Fibroblast of peridontal ligament (primary cell): ENCODE measurements at regions not wholly inside any gene's neighbourhood (a gene's known extent, or its start where the extent isn't known, plus 50 kb on each side); places are given as distances from the start of the nearest gene placed in this dataset.

ENCODE experiments used
- DNase-seq: peaks from one replicate; pipeline ENCODE4 v3.0.0-alpha.2; 2010; ENCODE audit errors: extremely low read depth

DNA sequence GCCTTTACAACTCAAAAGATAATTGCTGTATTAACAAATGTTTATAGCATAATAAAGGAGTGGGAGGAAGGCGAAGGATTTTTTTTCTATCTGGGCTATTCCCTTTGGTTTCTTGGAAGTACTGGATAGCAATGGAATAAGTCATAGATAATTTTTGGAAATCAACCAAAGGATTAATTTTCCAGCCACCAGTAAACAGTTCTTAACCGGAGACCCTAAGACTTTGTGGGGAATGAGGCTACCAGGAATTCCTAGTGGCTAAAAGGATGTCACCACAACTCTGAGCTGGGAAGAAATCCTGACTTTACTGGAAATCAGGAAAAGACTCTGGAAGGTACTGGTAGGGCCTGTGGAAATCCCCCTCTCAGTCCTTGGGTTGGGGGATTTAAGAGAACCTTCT, 138.4 kb upstream of the RARB start:
- DNase-seq, result no peak

DNA sequence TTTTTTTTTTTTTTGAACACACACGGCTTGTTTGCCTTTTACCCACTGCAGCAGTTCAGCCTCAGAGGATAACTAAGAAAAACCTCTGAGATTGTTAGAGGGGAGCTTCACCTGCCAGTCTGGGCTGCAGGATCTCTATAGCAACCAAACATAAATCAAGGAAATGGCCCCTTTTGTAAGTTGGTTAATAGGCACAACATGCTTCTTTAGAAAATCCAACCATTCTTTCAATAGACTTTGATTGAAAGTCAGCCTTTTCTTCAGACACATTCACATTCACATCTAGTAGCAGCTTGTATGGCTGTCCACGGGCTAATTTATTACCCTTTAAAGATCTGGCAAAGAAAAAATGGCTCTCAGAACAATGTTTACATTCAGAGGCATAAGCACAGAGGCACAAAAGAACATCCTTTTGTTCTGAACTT, 136.6 kb upstream of the RARB start:
- no peak for DNase-seq

DNA sequence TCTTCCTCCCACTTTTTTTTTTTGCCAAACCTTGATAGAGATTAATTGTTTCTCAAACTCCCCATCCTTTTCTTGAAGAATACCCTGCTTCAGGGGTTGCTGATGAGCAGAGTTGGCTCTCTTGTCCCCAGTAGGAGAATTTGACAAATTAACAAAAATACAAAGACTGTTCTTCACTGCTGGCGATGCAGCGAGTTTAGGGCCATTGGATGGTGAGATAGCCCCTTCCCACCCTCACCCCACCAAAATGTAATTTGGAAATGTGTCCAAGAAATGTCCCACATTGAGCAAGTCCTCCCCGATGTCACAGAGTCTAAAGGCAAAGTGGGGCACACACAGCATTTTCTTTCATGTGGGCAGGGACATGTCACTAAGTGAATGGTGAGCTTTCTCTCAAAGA, 136.0 kb upstream of the RARB start:
- DNase-seq, result no peak

DNA sequence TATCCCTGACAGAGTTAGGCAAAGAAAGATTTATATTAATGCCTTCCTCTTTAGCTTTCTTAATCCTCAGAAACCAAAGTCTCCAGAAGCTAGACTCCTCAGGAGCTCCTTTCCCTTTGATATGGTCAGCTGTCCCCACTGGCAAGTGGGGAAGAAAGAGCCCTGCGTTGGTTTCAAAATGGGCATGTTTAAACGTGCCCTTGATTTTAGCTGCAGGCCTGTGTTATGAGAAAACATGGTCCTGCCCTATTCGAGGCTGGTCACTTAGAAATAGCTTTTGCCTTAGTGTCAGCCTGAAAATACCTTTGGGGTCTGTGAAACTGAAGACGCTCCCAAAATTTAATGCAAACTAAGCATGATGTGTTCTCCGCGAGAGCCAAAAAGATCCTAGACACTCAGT, 135.5 kb upstream of the RARB start:
- no peak for DNase-seq

GRCh38 chr3:25293736-25294135, 134.3 kb upstream of the RARB start:
- no peak for DNase-seq

GRCh38 chr3:25294169-25294805, 133.8 kb upstream of the RARB start:
- no peak for DNase-seq

DNA sequence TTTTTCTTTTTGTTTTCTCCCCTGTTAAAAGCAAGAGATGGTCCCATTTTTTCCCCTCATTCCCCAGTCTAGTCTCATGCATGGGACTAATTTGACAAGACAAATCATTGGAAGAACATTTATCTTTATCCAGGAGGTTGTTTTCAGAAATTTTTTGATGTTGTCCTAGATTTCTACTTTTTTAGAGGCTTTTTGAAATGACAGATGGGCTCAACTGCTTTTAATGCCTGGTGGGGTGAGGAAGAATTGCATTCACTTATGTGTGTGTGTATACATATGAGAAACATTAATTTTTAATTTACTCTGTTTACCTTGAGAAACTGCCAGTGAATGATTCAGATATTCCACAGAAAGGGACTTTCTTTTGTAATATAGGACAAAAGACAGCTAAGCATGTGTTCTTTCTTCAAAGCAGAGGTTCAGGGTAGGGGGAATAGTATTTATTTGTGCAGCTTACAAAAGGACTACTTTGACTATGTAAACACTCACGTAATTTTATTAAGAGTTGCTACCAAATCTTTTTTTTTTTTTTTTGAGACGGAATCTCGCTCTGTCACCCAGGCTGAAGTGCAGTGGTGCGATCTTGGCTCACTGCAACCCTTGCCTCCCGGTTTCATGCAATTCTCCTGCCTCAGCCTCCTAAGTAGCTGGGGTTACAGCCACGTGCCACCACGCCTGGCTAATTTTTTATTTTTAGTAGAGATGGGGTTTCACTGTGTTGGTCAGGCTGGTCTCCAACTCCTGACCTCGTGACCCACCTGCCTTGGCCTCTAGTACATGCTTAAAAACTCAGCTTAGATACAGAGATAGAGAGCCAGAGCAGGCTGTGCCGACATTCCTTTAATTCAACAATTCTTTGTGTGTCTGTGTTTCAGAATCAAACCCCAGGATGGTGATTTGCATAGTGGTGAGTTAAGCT, 130.1 kb upstream of the RARB start:
- DNase-seq, result peak; percentile 7

DNA sequence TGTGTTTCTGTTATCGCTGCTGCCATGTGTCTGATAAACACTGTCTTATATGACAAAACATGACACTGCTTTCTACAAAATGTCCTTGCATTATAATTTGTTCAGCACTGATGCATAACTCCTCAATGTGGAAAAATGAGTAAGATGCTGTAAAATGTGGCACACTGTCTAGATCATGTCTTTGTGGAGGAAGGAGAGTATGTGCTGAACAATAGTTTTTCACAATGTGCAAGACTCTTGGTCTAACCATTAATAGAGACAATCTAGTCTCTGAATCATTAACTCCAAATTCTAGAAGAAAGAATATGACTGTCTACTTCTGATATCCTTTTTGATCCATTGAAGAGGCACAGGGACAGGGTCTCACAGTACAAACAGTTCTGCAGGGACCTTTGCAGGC, 127.9 kb upstream of the RARB start:
- DNase-seq, result no peak

DNA sequence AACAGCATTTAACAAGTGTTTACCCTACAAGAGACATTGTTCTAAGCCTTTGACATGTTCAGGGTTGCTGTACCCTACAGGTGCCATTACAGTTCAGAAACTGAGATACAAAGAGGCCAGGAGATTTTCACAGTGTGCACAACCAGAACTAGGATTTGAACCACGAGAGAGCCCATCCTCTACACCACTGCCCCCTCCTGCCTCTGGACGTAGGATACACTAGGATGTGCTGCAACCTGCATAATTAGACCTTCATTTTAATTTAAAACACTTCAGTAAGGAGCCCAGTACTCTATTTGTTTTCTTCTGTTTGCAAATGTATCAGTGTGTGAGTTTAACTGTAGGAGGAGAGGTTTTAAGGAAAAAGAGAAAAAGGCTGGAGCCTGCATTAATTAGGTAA, 123.1 kb upstream of the RARB start:
- DNase-seq, result no peak

DNA sequence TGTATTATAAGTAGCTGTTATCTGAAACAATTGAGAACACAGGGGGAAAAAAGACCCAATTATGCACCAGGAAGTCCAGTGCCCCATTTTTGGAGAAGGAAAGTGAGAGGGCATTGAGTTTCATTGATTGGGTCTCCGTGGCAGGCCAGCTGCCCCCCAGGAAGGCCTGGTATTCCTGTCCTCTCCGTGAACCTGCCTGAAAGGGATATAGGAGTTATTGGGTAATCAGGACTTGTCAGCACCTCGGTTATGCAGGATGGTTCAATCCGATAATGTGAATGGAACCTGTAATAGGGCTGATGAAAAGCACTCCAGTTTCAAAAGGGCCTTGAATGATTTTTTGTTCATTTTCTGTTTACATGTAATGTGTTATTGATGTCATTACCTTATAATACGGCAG, 122.0 kb upstream of the RARB start:
- no peak for DNase-seq

- no peak for DNase-seq
These were observed 121.4 kb upstream of the RARB start for GRCh38 chr3:25306705-25307104.

DNA sequence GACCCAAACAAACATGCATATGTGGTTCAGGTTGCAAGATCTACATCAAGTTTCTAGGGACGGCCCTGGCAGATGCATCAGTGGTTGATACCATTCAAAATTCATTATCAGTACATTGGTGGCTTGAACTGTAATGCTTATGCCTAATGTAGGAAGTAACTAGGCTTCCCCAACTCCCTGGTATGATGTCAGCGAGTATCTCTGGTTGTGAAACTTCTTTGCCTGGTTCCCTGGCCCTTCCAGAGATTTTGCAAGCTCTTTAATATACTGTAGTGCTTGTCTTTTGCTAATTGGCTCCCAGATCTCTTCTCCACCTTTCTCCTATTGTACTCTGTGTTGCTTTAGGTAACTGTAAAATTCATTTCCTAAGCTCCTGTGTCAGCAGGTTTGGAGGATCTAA, 114.8 kb upstream of the RARB start:
- peak; percentile 7 for DNase-seq

GRCh38 chr3:25324954-25325655, 103.0 kb upstream of the RARB start:
- no peak for DNase-seq

GRCh38 chr3:25335356-25335755, 92.7 kb upstream of the RARB start:
- no peak for DNase-seq

DNA sequence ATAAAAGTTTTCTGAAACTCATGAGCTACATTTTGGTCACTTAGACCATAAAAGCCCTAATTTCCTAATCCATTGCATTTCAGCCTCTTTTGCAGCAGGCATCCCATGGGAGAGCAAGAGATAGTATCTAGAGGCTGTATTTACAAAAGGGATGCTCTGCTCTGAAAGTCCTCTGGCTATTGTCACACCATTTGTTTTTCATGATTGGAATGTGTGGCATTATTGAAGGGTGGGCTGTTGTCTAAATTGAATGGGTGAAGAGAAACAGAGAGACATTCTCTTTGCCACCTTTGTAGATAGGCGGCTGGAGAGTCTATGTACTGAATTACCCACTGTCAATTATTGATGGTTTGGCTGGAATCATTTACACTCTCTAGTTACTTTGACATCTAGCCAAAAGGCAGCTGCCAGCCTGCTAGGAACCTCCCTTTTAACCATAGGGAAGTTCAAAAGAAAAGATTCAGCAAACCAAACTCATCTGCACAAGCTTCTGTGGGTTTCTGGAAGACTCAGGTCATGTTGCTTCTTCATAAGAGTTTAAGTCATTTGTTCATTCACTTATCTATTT, 89.8 kb upstream of the RARB start:
- DNase-seq, result no peak

DNA sequence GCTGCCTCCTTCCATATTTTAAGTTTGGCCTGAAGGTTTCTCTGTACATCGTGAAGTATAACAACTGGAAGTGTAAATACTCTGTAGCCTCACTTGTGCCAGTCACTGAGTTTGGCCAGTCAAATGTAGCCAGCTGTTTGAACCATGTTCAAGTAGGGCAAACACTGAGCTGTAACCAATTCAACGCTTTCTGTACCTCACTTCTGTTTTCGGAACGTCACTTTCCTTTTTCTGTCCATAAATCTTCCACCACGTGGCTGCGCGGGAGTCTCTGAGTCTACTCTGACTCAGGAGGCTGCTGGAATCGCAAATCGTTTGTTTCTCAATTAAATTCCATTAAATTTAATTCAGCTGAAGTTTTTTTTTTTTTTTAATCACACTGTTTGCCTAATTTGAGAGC, 88.8 kb upstream of the RARB start:
- DNase-seq, result no peak

DNA sequence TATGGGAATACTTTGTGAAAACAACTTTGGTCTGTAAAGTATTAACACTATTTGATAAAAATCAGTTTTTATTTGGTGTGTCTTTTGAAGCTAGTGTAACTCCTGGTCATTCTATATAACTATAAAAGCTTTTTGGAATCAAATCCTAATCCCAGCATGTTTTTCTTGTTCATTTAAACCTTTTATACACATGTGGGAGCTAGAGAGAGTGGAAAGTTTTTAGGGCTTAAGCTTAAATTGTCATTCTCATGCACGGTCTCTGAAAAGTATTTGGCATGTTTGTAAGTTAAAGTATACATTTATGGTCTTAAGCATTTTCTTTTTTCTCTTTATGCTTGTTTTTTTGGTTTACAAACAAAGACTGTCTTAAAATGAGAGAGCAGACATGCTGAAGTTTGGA, 83.4 kb upstream of the RARB start:
- no peak for DNase-seq

GRCh38 chr3:25349095-25349494, 79.0 kb upstream of the RARB start:
- DNase-seq, result no peak

DNA sequence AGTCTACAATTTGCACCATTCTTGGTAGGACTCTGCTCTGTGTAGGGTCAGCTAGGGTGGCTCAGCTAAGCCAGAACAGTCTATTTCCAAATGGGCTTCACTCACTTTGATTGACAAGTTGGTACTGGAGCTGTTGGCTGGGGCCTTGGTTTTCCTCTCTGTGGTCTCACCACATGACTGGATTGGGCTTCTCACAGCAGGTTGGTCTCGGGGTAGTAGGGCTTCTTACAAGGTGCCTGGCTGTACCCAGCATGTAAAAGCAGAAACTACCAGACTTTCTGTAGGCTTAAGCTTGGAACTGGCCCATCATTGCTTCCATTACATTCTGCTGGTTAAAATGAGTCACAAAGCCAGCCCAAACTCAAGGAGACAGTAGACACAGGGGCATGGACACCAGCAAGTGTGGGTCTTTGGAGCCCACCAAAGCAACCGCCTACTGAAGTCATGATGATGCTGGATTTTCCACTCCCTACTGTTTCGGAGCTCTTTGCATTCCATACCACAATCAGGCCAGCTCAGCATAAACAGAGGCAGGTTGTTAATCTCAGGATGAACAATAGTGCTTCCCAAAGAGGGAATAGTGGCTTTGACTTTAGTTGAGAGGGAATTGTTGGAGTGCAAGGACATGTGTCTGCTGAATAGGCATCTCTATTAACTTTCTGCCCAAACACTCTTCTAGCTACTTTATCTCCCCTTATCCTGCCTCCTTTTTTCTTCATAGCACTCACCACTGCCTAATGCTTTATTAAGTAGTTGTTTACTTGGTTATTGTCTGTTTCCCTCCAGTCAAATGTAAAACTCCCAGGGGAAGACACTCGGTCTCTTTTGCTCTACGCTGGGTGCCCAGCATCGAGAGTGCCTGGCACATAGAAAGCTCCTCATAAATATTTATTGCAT, 78.0 kb upstream of the RARB start:
- no peak for DNase-seq

GRCh38 chr3:25350725-25351114, 77.3 kb upstream of the RARB start:
- no peak for DNase-seq

- peak; percentile 55 for DNase-seq
These were observed 74.0 kb upstream of the RARB start for GRCh38 chr3:25354071-25354470.
